ENCODE measurements at regions not wholly inside any gene's neighbourhood (a gene's known extent, or its start where the extent isn't known, plus 50 kb on each side); places are given as distances from the start of the nearest gene placed in this dataset.

DNA sequence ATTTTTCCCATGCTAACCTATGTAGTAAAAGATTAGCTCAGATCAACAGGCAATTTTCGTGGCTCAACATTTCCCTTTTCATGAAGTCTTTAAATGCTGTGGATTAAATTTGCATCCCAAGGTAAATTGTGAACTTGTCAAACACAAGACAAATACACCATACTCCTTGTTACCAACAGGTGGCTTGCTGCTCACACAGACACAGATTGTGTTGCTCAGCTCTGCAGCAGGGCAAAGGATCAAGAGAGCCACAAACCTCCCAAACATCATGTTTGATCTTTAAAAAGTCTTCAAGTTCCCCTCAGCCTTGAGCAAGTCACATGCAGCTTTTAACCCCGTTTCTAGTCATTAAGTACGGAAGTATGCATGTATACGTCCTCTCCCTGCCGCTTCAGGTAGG lies 119.6 kb upstream of the CNTNAP4 start:
- no peaks in the 10 kb centered on the region for H3K4me1 Mint-ChIP-seq
- no peaks in the 10 kb centered on the region for H3K36me3 Mint-ChIP-seq
- DNase-seq (no peak), ATAC-seq (ENCODE audit: low read depth) (no peak)
- H3K9me3 Mint-ChIP-seq = peaks cover 1% of the 10 kb centered on the region
- H3K27me3 Mint-ChIP-seq = no peaks in the 10 kb centered on the region
- H3K27ac Mint-ChIP-seq = no peak overlapping the region
- POLR2A ChIA-PET = no interaction called here
- no peak overlapping the region for H3K4me3 Mint-ChIP-seq

DNA sequence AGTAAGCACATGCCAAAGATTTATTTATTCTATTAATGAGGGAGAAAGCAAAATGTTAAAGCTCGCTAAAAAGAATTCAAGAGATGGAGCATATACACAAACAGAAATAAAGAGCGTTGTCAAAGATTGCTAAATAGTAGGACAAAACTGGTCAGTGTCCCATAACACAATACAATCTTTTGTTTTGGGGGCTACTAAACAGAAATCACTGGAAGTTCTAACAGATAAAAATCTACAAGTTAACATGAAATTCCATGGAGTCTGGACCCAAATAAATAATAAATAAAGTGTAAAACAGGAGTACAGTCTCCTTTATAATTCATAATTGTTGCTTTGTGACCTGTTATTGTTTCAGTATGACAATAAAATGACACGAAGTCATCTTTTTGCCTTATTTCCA lies 115.2 kb upstream of the CNTNAP4 start:
- H3K9me3 Mint-ChIP-seq = peaks cover 3% of the 10 kb centered on the region
- H3K36me3 Mint-ChIP-seq = no peaks in the 10 kb centered on the region
- no peak for ATAC-seq (ENCODE audit: low read depth)
- no peak overlapping the region for H3K4me3 Mint-ChIP-seq
- H3K4me1 Mint-ChIP-seq = no peaks in the 10 kb centered on the region
- DNase-seq = no peak
- no peak overlapping the region for H3K27ac Mint-ChIP-seq
- no peaks in the 10 kb centered on the region for H3K27me3 Mint-ChIP-seq
- POLR2A ChIA-PET = no interaction called here

- Mint-ChIP-seq H3K9me3 (peaks cover 2% of the 10 kb centered on the region), H3K27me3 (no peaks in the 10 kb centered on the region), H3K4me3 (no peak overlapping the region), H3K4me1 (no peaks in the 10 kb centered on the region), H3K27ac (no peak overlapping the region), H3K36me3 (no peaks in the 10 kb centered on the region)
- no peak for DNase-seq
- no peak for ATAC-seq (ENCODE audit: low read depth)
- POLR2A ChIA-PET = no interaction called here
Observed at GRCh38 chr16:76164970-76165558, 112.1 kb upstream of the CNTNAP4 start.

GRCh38 chr16:76175718-76176117 lies 101.5 kb upstream of the CNTNAP4 start:
- ATAC-seq (ENCODE audit: low read depth) (no peak), DNase-seq (no peak)
- H3K4me3 Mint-ChIP-seq = no peak overlapping the region
- H3K27me3 Mint-ChIP-seq = no peaks in the 10 kb centered on the region
- H3K36me3 Mint-ChIP-seq = no peaks in the 10 kb centered on the region
- peaks cover 8% of the 10 kb centered on the region for H3K9me3 Mint-ChIP-seq
- no peak overlapping the region for H3K27ac Mint-ChIP-seq
- no peaks in the 10 kb centered on the region for H3K4me1 Mint-ChIP-seq
- POLR2A ChIA-PET = no interaction called here

DNA sequence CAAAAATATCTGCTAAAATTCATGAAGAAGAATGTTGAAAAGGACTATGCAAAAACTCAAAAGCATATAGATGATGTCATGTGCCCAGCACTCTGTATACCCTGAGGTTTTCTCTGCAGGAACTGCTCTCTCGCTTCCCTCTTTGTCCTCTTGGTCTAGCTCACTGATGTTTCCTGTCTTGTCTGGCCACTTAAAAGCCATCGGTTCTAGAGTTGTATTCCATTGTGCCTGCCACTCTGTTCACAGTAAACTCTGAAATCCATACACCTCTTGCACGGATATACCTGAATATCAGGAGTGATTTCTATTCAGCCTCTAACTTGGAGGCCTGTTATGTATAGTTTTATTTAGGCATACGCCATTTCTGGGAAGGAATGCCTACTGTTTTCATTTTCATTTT lies 101.0 kb upstream of the CNTNAP4 start:
- Mint-ChIP-seq H3K4me1 (no peaks in the 10 kb centered on the region), H3K9me3 (peaks cover 8% of the 10 kb centered on the region), H3K4me3 (no peak overlapping the region), H3K36me3 (no peaks in the 10 kb centered on the region), H3K27ac (no peak overlapping the region), H3K27me3 (no peaks in the 10 kb centered on the region)
- POLR2A ChIA-PET = no interaction called here
- DNase-seq (no peak), ATAC-seq (ENCODE audit: low read depth) (no peak)

GRCh38 chr16:76176616-76177015 lies 100.6 kb upstream of the CNTNAP4 start:
- H3K4me3 Mint-ChIP-seq = no peak overlapping the region
- POLR2A ChIA-PET = no interaction called here

GRCh38 chr16:76182041-76182635 lies 95.1 kb upstream of the CNTNAP4 start:
- Mint-ChIP-seq H3K36me3 (no peaks in the 10 kb centered on the region), H3K9me3 (peaks cover 4% of the 10 kb centered on the region), H3K4me1 (no peaks in the 10 kb centered on the region), H3K27ac (no peak overlapping the region), H3K4me3 (no peak overlapping the region), H3K27me3 (no peaks in the 10 kb centered on the region)
- POLR2A ChIA-PET = no interaction called here
- ATAC-seq (ENCODE audit: low read depth) (no peak), DNase-seq (no peak)

More at GRCh38 chr16:76176616-76177015, 100.6 kb upstream of the CNTNAP4 start:
- no peaks in the 10 kb centered on the region for H3K4me1 Mint-ChIP-seq
- no peak overlapping the region for H3K27ac Mint-ChIP-seq
- ATAC-seq (ENCODE audit: low read depth) (no peak), DNase-seq (no peak)
- peaks cover 8% of the 10 kb centered on the region for H3K9me3 Mint-ChIP-seq
- no peaks in the 10 kb centered on the region for H3K27me3 Mint-ChIP-seq
- no peaks in the 10 kb centered on the region for H3K36me3 Mint-ChIP-seq

DNA sequence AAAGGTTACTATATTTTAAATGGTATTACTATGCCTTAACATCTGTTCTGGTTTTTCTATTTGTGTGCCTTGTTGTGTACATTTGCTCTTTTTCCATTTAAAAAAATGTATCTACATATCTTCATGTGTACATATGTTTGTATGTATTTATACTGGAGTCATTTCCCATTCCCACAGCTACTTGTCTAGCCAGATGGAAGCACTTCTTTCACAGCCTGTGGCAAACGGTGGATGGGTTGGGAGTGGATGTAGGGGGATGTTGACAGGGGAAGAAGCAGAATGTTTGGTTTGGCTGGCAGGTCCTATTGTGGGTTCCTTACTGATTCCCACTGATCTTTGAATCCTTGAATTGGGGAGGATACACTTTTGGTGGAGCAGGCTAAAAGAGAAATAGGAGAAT lies 93.6 kb upstream of the CNTNAP4 start:
- Mint-ChIP-seq H3K36me3 (no peaks in the 10 kb centered on the region), H3K4me1 (no peaks in the 10 kb centered on the region), H3K27ac (no peak overlapping the region), H3K4me3 (no peak overlapping the region), H3K27me3 (no peaks in the 10 kb centered on the region), H3K9me3 (peaks cover 3% of the 10 kb centered on the region)
- DNase-seq (no peak), ATAC-seq (ENCODE audit: low read depth) (no peak)
- POLR2A ChIA-PET = no interaction called here

- no peaks in the 10 kb centered on the region for H3K36me3 Mint-ChIP-seq
- H3K4me1 Mint-ChIP-seq = no peaks in the 10 kb centered on the region
- H3K27ac Mint-ChIP-seq = no peak overlapping the region
- POLR2A ChIA-PET = no interaction called here
- DNase-seq = no peak
- H3K4me3 Mint-ChIP-seq = no peak overlapping the region
- H3K27me3 Mint-ChIP-seq = no peaks in the 10 kb centered on the region
- peaks cover 3% of the 10 kb centered on the region for H3K9me3 Mint-ChIP-seq
- ATAC-seq (ENCODE audit: low read depth) = no peak
Observed at GRCh38 chr16:76190057-76190456, 87.1 kb upstream of the CNTNAP4 start.

GRCh38 chr16:76190480-76190879 lies 86.7 kb upstream of the CNTNAP4 start:
- DNase-seq = no peak
- POLR2A ChIA-PET = no interaction called here
- Mint-ChIP-seq H3K36me3 (no peaks in the 10 kb centered on the region), H3K4me3 (no peak overlapping the region), H3K27ac (no peak overlapping the region), H3K4me1 (no peaks in the 10 kb centered on the region), H3K27me3 (no peaks in the 10 kb centered on the region), H3K9me3 (peaks cover 3% of the 10 kb centered on the region)
- no peak for ATAC-seq (ENCODE audit: low read depth)

- H3K4me1 Mint-ChIP-seq = no peaks in the 10 kb centered on the region
- no peak overlapping the region for H3K27ac Mint-ChIP-seq
- no peak for DNase-seq
- ATAC-seq (ENCODE audit: low read depth) = no peak
- no peaks in the 10 kb centered on the region for H3K27me3 Mint-ChIP-seq
- POLR2A ChIA-PET = no interaction called here
- no peak overlapping the region for H3K4me3 Mint-ChIP-seq
- H3K9me3 Mint-ChIP-seq = no peaks in the 10 kb centered on the region
- no peaks in the 10 kb centered on the region for H3K36me3 Mint-ChIP-seq
Observed at GRCh38 chr16:76193906-76194615, 83.1 kb upstream of the CNTNAP4 start.

GRCh38 chr16:76194616-76195015 lies 82.6 kb upstream of the CNTNAP4 start:
- POLR2A ChIA-PET = no interaction called here
- ATAC-seq (ENCODE audit: low read depth) = no peak
- no peaks in the 10 kb centered on the region for H3K9me3 Mint-ChIP-seq

DNA sequence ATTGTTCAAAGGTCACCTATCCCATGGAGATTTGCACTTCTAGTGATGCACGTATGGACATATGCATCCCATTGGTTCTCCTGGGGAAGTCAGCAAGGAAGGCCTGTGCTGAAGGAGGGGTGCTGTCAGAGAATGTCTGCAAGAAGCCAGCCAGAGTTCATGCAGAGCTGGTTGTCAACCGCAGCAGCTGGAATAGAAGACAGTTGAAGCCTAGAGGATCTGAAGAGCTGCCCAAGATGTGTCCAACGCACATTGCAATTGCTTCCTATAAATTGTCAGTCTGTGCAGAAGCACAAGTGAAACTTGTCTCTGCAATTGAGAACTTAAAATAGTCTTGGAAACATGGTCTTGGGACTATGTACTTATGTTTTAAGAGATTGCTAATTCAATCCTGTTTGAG lies 82.1 kb upstream of the CNTNAP4 start:
- H3K27ac Mint-ChIP-seq = no peak overlapping the region
- POLR2A ChIA-PET = no interaction called here
- DNase-seq = no peak
- H3K27me3 Mint-ChIP-seq = no peaks in the 10 kb centered on the region
- no peaks in the 10 kb centered on the region for H3K9me3 Mint-ChIP-seq
- H3K36me3 Mint-ChIP-seq = no peaks in the 10 kb centered on the region
- no peak for ATAC-seq (ENCODE audit: low read depth)
- no peak overlapping the region for H3K4me3 Mint-ChIP-seq
- H3K4me1 Mint-ChIP-seq = no peaks in the 10 kb centered on the region

More at GRCh38 chr16:76194616-76195015, 82.6 kb upstream of the CNTNAP4 start:
- no peak overlapping the region for H3K4me3 Mint-ChIP-seq
- H3K4me1 Mint-ChIP-seq = no peaks in the 10 kb centered on the region
- no peak overlapping the region for H3K27ac Mint-ChIP-seq
- no peak for DNase-seq
- no peaks in the 10 kb centered on the region for H3K36me3 Mint-ChIP-seq
- no peaks in the 10 kb centered on the region for H3K27me3 Mint-ChIP-seq

- Mint-ChIP-seq H3K27me3 (no peaks in the 10 kb centered on the region), H3K36me3 (no peaks in the 10 kb centered on the region), H3K4me1 (no peaks in the 10 kb centered on the region), H3K9me3 (no peaks in the 10 kb centered on the region), H3K4me3 (no peak overlapping the region), H3K27ac (no peak overlapping the region)
- POLR2A ChIA-PET = no interaction called here
- ATAC-seq (ENCODE audit: low read depth) (no peak), DNase-seq (no peak)
Observed at GRCh38 chr16:76195648-76196047, 81.6 kb upstream of the CNTNAP4 start.
